Lower lobe of right lung (tissue), 2 donors: ENCODE measurements at regions not wholly inside any gene's neighbourhood (a gene's known extent, or its start where the extent isn't known, plus 50 kb on each side); places are given as distances from the start of the nearest gene placed in this dataset.

Experiments
- ATAC-seq, 2 donors: fragments of 200-7000 bp; cut with Tn5 transposase; one replicate each; pipeline ENCODE4 v1.9.1; 2020 to 2022; ENCODE audit warnings: mild to moderate bottlenecking in 2 of 2, moderate library complexity in 2 of 2
- DNase-seq: peaks from one replicate; pipeline ENCODE4 v3.0.0-alpha.2; 2020
- H3K27ac ChIP-seq: fragments of 200-600 bp; one replicate; pipeline ENCODE4 v1.8.0; 2022
- H3K27me3 ChIP-seq: fragments of 200-600 bp; one replicate; pipeline ENCODE4 v1.8.0; 2022; ENCODE audit warnings: low read depth
- H3K36me3 ChIP-seq: fragments of 200-600 bp; one replicate; pipeline ENCODE4 v1.8.0; 2022; ENCODE audit warnings: mild to moderate bottlenecking
- H3K4me1 ChIP-seq: fragments of 200-600 bp; one replicate; pipeline ENCODE4 v1.8.0; 2022
- H3K4me3 ChIP-seq: fragments of 200-600 bp; one replicate; pipeline ENCODE4 v1.8.0; 2022; ENCODE audit warnings: mild to moderate bottlenecking
- H3K9me3 ChIP-seq: fragments of 200-600 bp; one replicate; pipeline ENCODE4 v1.8.0; 2022
- intact Hi-C: fragments of 100-400 bp; cut with DNase I; formaldehyde crosslinking; loops from one replicate; pipeline ENCODE4 v1.11.0; 2022
- TF ChIP-seq, protein P1 (sequence below): fragments of 200-600 bp; IDR thresholded peaks from one replicate; pipeline ENCODE4 v1.8.0; 2022; ENCODE audit warnings: antibody characterized with exemption, mild to moderate bottlenecking
- donor health status: DM: no; HTN: yes; CAD: no; lungs with severe emphysema.

DNA sequence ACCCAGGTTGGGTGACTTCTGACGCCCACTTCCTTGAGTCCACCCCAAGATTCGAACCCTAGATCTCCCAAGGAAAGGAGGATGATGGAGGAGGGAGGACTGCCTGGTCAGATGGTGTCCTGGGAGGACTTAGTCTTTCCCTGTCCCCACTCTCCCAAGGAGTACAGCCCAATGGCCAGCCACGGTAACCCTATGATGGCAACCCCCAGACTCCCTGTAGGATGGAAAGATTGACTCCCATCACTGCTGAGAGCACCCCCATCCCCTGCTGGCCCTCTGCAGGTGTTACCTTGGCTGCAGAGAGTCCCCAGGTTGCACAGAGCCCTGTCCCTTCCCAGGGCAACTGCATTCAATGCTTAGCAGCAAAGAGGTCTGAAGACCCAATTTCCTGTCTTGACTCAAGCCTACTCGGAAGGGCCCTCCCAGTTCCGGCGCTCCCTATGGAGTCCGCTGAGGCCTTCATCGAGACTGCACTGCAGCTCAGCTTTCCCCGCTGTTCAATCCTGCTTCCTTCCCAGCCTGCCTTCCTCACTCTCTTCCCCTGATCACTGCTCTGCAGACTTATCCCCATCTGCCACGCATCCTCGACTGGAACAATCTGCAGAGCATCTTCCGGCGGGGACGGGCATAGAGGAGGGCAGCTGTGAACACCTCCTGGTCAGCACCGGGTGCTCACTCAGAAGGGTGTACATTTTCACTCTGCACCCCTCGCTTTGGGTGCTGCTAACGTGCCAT lies 50.8 kb upstream of the OCM2 start:
- Histone ChIP-seq H3K27ac (no peak overlapping the region), H3K27me3 (peaks cover 6% of the 10 kb centered on the region), H3K4me3 (no peak overlapping the region), H3K36me3 (no peaks in the 10 kb centered on the region), H3K4me1 (no peaks in the 10 kb centered on the region), H3K9me3 (no peaks in the 10 kb centered on the region)
- peak in 1 of 2 donors; percentile 17 for ATAC-seq
- TF ChIP-seq, protein P1, sequence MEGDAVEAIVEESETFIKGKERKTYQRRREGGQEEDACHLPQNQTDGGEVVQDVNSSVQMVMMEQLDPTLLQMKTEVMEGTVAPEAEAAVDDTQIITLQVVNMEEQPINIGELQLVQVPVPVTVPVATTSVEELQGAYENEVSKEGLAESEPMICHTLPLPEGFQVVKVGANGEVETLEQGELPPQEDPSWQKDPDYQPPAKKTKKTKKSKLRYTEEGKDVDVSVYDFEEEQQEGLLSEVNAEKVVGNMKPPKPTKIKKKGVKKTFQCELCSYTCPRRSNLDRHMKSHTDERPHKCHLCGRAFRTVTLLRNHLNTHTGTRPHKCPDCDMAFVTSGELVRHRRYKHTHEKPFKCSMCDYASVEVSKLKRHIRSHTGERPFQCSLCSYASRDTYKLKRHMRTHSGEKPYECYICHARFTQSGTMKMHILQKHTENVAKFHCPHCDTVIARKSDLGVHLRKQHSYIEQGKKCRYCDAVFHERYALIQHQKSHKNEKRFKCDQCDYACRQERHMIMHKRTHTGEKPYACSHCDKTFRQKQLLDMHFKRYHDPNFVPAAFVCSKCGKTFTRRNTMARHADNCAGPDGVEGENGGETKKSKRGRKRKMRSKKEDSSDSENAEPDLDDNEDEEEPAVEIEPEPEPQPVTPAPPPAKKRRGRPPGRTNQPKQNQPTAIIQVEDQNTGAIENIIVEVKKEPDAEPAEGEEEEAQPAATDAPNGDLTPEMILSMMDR = no peak
- intact Hi-C loops = no loop called here
- DNase-seq = no peak

DNA sequence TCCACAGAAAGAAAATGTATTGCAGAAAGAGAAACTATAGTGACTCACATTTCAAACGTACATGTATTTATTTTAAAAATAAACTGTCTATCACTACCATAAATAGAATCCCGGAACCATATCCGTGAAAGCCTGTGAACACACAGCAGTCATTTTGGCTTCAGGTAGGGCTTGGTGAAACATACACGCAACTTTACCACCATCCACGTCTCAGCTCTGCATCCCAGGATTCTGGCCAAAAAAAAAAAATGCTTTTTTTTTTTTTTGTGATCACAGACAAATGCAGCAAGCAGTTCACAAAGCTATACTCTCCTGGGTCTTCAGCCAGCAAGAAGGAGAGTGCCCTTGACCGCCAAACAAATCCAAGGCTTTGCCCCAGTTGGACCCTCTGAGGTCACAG lies 56.8 kb upstream of the OCM2 start:
- Histone ChIP-seq H3K36me3 (no peaks in the 10 kb centered on the region), H3K9me3 (no peaks in the 10 kb centered on the region), H3K27ac (no peak overlapping the region), H3K4me3 (no peak overlapping the region), H3K27me3 (peaks cover 10% of the 10 kb centered on the region), H3K4me1 (no peaks in the 10 kb centered on the region)
- intact Hi-C loops = no loop called here
- ATAC-seq = no peak
- no peak for DNase-seq
- TF ChIP-seq, protein P1 = no peak

DNA sequence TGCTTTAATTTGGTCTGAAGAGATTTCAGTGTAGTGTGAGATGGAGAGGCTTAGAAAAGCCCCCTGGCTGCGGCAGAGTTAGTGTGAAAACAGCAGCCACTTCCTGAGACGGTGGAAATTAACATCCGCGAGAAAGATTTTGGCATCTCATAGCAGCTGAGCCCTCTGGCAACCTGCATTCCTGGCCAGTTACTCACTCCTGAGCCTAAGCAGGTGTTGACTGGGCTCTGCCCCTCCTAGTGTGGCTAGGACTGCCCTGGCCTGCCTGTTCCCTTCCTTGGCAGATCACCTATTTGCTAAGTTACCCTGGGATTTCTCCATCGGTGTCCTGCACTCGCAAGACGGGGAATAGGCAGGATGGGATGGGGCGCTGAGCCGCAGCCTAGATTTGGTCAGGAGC lies 57.6 kb upstream of the LMTK2 start:
- TF ChIP-seq, protein P1 = no peak
- intact Hi-C loops = no loop called here
- Histone ChIP-seq H3K36me3 (no peaks in the 10 kb centered on the region), H3K27ac (no peak overlapping the region), H3K4me1 (no peaks in the 10 kb centered on the region), H3K27me3 (peaks cover 11% of the 10 kb centered on the region), H3K4me3 (no peak overlapping the region), H3K9me3 (no peaks in the 10 kb centered on the region)
- no peak for ATAC-seq
- no peak for DNase-seq

DNA sequence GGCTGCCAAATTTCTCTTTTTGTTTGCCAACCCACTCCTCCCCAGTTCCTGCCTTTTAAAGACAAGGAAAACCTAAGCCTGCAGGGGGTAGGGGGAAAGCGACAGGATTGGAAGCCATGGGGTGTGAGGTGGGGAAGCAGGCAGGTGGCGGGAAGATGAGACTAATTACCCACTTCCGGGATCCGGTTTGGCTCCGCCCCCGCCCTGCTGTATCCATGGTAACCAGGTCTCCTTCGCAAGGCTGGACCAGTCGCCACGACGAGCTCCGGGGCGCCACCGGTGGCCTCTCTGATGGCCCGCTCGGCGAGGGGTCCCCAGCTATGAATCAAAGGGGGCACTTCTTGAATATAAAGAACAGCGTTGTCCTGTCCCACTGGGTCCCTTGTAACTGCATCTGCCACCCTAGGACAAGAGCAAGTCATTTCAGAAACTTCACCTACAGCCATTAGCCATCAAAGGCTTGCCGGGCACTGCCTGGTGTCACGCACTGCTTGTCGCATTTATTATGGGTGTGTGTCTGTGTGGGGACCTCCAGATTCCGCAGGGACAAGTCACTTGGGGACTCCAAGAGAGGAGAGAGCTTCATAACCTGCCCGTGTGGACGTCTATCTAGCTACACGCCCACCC lies 55.4 kb upstream of the LMTK2 start:
- ATAC-seq (no peak), DNase-seq (peak; percentile 48)
- Histone ChIP-seq H3K27me3 (peaks cover 11% of the 10 kb centered on the region), H3K27ac (no peak overlapping the region), H3K9me3 (no peaks in the 10 kb centered on the region), H3K4me3 (no peak overlapping the region), H3K4me1 (no peaks in the 10 kb centered on the region), H3K36me3 (no peaks in the 10 kb centered on the region)
- intact Hi-C loops = no loop called here
- TF ChIP-seq, protein P1 = no peak

DNA sequence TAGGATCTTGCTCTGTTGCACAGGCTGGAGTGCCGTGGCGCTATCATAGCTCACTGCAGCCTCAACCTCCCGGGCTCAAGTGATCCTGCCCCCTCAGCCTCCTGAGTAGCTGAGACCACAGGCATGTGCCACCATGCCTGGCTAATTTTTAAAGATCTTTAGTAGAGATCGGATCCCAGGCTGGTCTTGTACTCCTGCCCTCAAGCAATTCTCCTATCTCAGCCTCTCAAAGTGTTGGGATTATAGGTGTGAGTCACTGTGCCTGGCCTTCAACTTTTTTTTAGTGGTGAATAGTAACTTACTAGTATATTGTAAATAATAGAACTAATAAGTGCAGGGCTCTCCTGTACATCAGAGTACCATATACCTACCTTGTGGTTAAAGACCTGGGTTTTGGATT lies 52.1 kb upstream of the LMTK2 start:
- intact Hi-C loops = no loop called here

More for the DNA sequence above, 52.1 kb upstream of the LMTK2 start:
- TF ChIP-seq, protein P1 = no peak
- DNase-seq (no peak), ATAC-seq (no peak)
- Histone ChIP-seq H3K27ac (no peak overlapping the region), H3K9me3 (no peaks in the 10 kb centered on the region), H3K4me3 (no peak overlapping the region), H3K4me1 (no peaks in the 10 kb centered on the region), H3K27me3 (peaks cover 11% of the 10 kb centered on the region), H3K36me3 (no peaks in the 10 kb centered on the region)
